RWPE2 (cell line): ENCODE measurements at regions not wholly inside any gene's neighbourhood (a gene's known extent, or its start where the extent isn't known, plus 50 kb on each side); places are given as distances from the start of the nearest gene placed in this dataset.
"Not testable (repeated sequence)": the region's sequence is repeated elsewhere in the genome, so short reads cannot be mapped to it uniquely, and the experiment has no call there.

Experiments used
- ATAC-seq: fragments of 200-7000 bp; cut with Tn5 transposase; 3 replicates; pipeline ENCODE4 v1.9.1; 2021; ENCODE audit warnings: low read depth
- DNase-seq: peaks from one replicate; pipeline ENCODE4 v3.0.0-alpha.2; 2020; ENCODE audit warnings: low spot score
- H3K27ac ChIP-seq: fragments of 450-650 bp; 2 replicates; pipeline ENCODE4 v1.5.1; 2017; ENCODE audit warnings: mild to moderate bottlenecking; ENCODE audit not compliant: poor library complexity, severe bottlenecking
- H3K27me3 ChIP-seq: fragments of 250-450 bp; sonication (Bioruptor Pico); 2 replicates; pipeline ENCODE4 v1.5.1; 2021; ENCODE audit warnings: mild to moderate bottlenecking, moderate library complexity; ENCODE audit not compliant: insufficient read depth, poor library complexity, severe bottlenecking
- H3K36me3 ChIP-seq: fragments of 250-450 bp; sonication (Bioruptor Pico); 2 replicates; pipeline ENCODE4 v1.5.1; 2020; ENCODE audit warnings: low read depth, mild to moderate bottlenecking, moderate library complexity
- H3K4me1 ChIP-seq: fragments of 250-450 bp; sonication (Bioruptor Pico); 2 replicates; pipeline ENCODE4 v1.5.1; 2021; ENCODE audit warnings: mild to moderate bottlenecking, moderate library complexity; ENCODE audit not compliant: insufficient read depth, poor library complexity, severe bottlenecking
- H3K4me3 ChIP-seq: fragments of 250-450 bp; sonication (Bioruptor Pico); 2 replicates; pipeline ENCODE4 v1.5.1; 2021; ENCODE audit warnings: mild to moderate bottlenecking, moderate library complexity; ENCODE audit not compliant: severe bottlenecking
- H3K9me3 ChIP-seq: fragments of 250-450 bp; sonication (Bioruptor Pico); 2 replicates; pipeline ENCODE4 v1.5.1; 2021; ENCODE audit warnings: mild to moderate bottlenecking, moderate library complexity; ENCODE audit not compliant: severe bottlenecking
- CTCF ChIP-seq: fragments of 450-650 bp; IDR thresholded peaks from one replicate; pipeline ENCODE4 v1.5.1; 2017; ENCODE audit warnings: mild to moderate bottlenecking, moderate library complexity; ENCODE audit not compliant: poor library complexity, severe bottlenecking

- DNase-seq: no peak
- Histone ChIP-seq H3K27ac (no peak overlapping the region), H3K36me3 (no peaks in the 10 kb centered on the region), H3K27me3 (peaks cover 23% of the 10 kb centered on the region), H3K4me1 (no peaks in the 10 kb centered on the region), H3K4me3 (no peak overlapping the region), H3K9me3 (no peaks in the 10 kb centered on the region)
- no peak for ATAC-seq
- no peak for TF ChIP-seq CTCF
Measured at GRCh38 chr3:184496933-184497332, 64.7 kb upstream of the EPHB3 start.

- H3K27me3 ChIP-seq: peaks cover 17% of the 10 kb centered on the region
- DNase-seq: no peak
Measured at GRCh38 chr3:184497804-184498203, 63.8 kb upstream of the EPHB3 start.

GRCh38 chr3:184498986-184499606 lies 62.5 kb upstream of the EPHB3 start:
- no peak for DNase-seq
- Histone ChIP-seq H3K4me1 (no peaks in the 10 kb centered on the region), H3K27ac (no peak overlapping the region), H3K36me3 (no peaks in the 10 kb centered on the region), H3K4me3 (no peak overlapping the region), H3K9me3 (peaks cover 3% of the 10 kb centered on the region), H3K27me3 (peaks cover 4% of the 10 kb centered on the region)
- no peak for TF ChIP-seq CTCF
- no peak for ATAC-seq

More at GRCh38 chr3:184497804-184498203, 63.8 kb upstream of the EPHB3 start:
- Histone ChIP-seq H3K27ac (no peak overlapping the region), H3K4me1 (no peaks in the 10 kb centered on the region), H3K9me3 (no peaks in the 10 kb centered on the region), H3K36me3 (no peaks in the 10 kb centered on the region), H3K4me3 (no peak overlapping the region)
- no peak for ATAC-seq
- no peak for TF ChIP-seq CTCF

GRCh38 chr3:184500344-184500923 lies 61.2 kb upstream of the EPHB3 start:
- no peaks in the 10 kb centered on the region for H3K27me3 ChIP-seq
- ATAC-seq (no peak), DNase-seq (no peak)
- no peak overlapping the region for H3K4me3 ChIP-seq
- peaks cover 3% of the 10 kb centered on the region for H3K9me3 ChIP-seq
- no peaks in the 10 kb centered on the region for H3K4me1 ChIP-seq
- no peak for TF ChIP-seq CTCF
- no peaks in the 10 kb centered on the region for H3K36me3 ChIP-seq
- no peak overlapping the region for H3K27ac ChIP-seq

GRCh38 chr3:184502123-184502667 lies 59.4 kb upstream of the EPHB3 start:
- Histone ChIP-seq H3K36me3 (no peaks in the 10 kb centered on the region), H3K27ac (no peak overlapping the region), H3K9me3 (peaks cover 3% of the 10 kb centered on the region), H3K27me3 (no peaks in the 10 kb centered on the region), H3K4me1 (no peaks in the 10 kb centered on the region), H3K4me3 (no peak overlapping the region)
- DNase-seq (no peak), ATAC-seq (no peak)
- no peak for TF ChIP-seq CTCF

- DNase-seq, H3K9me3 ChIP-seq, H3K27me3 ChIP-seq, H3K27ac ChIP-seq, ATAC-seq, H3K4me3 ChIP-seq, H3K4me1 ChIP-seq, H3K36me3 ChIP-seq: not testable (repeated sequence)
Measured at GRCh38 chr3:184502841-184503240, 58.7 kb upstream of the EPHB3 start.
